SKM-1 treated with dmso at 0.1 percent for 144 hours (cell line): ENCODE measurements at regions not wholly inside any gene's neighbourhood (a gene's known extent, or its start where the extent isn't known, plus 50 kb on each side); places are given as distances from the start of the nearest gene placed in this dataset.
"Not testable (repeated sequence)": the region's sequence is repeated elsewhere in the genome, so short reads cannot be mapped to it uniquely, and the experiment has no call there.

Source experiments
- DNase-seq: peaks from one replicate; lab custom pipeline; 2025; ENCODE audit not compliant: unreplicated experiment; lab: John Stamatoyannopoulos, UW

DNA sequence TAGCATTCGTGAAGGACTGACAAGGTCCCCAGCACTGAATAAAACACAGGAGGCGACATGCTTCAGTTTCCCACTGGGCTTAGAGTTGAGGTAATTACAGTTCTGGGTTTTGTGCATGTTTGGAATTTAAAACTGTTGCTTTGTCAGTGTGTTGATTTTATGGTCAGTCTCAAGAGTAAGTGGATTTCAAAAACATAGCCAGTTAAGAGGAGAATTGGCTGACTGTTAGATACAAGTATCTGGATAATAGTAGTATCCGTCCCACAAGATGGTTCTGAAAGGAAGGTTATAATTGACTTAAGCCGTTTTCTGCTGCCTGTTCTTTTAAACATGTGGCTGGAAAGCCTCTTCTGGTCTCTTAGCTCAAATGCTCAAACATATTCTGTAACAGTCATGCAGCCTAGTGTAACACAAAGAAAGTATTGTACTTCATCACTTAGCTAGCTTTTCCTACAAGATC, 170.9 kb downstream of the POLR1F start:
- DNase-seq = no peak

DNA sequence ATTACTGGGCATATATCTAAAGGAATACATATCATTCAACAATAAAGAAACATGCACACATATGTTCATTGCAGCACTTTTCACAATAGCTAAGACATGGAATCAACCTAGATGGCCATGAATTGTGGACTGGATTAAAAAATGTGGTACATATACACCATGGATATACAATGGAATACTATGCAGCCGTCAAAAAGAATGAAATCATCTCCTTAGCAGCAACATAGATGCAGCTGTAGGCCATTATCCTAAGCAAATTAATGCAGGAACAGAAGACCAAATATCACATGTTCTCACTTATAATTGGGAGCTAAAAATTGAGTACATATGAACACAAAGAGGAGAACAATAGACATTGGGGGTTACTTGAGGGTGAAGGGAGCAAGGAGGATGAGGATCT, 175.6 kb downstream of the POLR1F start:
- DNase-seq = no peak

DNA sequence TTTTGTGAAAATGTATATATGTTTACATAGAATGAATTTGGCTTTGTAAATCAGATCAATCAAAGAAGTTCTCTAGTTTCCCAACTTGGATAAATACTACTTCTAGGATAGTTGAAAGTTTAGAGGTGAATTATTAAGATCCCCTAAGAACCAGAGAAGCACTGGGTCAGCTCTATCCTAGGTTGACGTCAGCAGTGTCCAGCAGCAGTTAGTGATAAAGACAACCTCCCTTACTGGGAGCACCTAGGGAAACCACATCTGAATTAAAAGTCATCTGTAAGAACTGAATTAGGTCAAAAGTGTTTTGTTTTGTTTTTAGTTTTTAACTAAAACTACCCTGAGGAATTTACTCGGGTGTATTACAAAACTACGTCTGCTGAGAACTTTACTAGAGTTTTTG, 178.0 kb downstream of the POLR1F start:
- no peak for DNase-seq

DNA sequence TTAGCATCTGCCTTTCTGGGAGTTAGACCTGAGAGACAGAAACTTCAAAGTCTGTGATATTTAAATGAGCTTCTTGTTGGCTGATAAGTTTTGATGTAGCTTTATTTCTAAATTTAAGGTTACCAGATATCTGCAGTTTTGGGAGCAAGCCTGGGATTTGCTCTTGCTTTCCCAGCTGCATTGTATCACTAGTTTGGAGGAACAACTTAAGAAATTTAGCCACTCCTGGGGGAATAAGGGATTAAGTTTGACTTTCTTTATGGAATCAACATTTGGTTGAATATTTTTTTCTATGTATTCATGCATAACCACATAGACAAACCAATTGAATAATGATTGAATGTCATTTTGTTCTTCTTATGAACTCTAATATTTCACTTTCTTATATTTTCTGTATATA, 178.6 kb downstream of the POLR1F start:
- no peak for DNase-seq

DNA sequence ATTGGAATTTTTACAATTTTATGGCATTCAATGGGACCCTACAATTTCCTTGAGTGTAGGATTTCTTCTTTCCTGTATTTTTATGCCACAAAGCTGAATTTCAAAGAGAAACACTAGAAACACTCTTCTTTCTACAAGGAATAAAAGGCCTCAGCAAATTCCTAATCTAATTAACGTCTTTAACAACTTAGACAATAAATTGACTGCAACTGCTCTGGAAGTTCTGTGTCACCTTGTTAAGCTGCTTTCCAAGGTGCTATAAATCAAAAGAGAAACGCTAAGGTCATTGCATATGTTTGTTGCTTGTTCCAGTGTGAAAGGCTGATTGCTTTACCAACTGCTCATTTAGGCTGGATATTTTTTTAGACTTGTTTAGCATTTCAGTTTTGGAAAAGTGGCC, 182.2 kb downstream of the POLR1F start:
- DNase-seq = no peak

DNA sequence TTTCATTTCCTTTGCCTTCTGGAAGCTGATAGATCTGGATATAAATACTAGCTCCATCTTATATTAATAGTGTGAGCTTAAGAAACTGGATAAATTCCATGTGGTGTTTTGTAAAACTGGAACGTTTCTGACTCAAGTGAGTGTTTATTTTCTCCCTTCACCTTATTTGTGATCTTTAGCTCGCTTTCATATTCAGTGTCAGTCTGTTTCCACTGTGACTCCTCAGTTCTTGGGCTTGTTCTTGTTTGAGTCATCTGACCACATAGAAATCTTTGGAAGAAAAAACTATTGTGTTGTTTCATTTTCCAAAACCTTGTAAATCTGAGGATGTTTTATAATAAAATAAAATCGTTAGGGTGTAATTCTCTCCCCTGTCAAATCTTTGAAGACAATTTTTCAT, 186.4 kb downstream of the POLR1F start:
- no peak for DNase-seq

DNA sequence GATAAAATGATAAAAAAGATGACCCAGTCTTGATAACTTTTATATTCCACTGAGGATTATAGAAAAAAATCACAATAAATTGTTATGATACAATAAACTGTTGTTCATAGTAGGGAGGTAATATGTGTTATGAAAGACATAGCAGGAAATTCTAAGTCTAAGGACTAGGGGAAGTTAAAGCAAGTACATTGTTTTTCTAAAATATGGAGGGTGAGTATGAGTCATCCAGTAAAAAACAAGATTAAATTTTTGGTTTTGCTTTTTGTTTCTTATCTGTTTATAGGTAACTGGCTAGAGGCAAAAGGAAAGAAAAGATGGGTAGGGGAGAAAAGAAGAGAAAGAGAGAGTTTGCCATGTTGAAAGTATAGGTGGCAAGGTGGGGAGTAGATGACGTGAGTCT, 188.4 kb downstream of the POLR1F start:
- no peak for DNase-seq

DNA sequence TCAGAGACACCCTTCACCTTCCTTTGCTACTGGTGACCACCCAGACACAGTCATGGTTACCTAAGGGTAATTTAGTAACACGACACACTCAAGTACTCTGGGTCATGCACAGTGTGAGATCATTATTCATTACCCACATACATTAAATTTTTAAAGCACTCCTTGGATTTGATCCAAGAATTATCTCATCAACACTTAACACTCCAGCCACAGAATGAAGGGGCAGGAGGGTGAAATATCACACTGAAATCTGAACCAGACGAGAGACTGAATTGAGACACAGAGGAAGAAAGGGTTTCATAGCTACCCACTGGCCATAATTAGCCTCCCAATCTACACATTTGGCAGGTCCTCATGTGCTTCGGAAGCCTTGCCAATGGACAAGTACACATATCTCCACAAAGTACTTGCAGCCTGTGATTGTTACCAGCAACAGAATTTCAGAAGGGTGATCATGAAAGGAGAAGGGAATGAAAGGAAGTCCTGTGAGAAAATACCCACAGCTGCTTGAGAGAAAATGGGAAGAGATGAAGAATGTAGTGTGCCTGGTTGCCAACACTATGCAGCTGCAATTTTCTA, 189.3 kb downstream of the POLR1F start:
- no peak for DNase-seq

DNA sequence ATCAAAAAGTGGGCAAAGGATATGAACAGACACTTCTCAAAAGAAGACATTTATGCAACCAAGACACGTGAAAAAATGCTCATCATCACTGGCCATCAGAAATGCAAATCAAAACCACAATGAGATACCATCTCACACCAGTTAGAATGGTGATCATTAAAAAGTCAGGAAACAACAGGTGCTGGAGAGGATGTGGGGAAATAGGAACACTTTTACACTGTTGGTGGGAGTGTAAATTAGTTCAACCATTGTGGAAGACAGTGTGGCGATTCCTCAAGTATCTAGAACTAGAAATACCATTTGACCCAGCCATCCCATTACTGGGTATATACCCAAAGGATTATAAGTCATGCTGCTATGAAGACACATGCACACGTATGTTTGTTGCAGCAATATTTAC, 191.3 kb downstream of the POLR1F start:
- not testable (repeated sequence) for DNase-seq

DNA sequence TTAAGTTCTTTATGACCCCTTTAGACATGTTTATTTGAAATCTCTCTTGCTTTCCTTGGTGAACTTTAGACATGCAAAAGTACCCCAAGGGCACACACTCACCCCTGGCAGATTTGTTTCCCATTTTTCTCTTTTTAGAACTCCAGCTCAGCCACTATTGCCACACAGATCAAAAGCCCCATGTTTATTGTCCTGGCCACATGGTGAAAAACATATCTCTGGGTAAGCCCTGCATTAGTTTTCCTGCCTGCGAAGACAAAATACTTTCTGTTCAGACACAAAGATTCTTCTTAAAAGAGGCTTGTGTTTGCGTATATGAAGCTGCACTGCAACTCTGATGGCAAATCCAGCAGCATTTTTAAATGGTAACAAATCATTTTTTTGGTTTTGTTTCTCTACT, 200.0 kb downstream of the POLR1F start:
- no peak for DNase-seq

DNA sequence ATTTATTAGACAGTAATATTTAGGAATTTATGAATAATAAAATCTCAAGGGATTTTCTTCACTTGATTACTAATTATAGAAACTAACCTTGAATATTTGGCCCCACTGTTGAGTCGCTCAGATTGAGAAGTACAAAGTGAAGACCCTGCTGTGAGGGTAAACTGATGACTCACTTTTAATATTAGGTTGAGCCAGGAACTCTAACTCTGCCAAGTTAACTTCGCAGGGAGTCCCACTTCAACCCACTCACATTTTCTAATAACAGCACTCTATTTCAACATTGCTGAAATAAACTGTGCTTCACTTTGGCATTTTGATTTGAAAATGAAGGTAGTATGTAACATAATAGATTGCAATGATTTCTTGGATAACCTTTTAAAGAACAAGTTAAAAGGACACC, 200.7 kb downstream of the POLR1F start:
- no peak for DNase-seq

DNA sequence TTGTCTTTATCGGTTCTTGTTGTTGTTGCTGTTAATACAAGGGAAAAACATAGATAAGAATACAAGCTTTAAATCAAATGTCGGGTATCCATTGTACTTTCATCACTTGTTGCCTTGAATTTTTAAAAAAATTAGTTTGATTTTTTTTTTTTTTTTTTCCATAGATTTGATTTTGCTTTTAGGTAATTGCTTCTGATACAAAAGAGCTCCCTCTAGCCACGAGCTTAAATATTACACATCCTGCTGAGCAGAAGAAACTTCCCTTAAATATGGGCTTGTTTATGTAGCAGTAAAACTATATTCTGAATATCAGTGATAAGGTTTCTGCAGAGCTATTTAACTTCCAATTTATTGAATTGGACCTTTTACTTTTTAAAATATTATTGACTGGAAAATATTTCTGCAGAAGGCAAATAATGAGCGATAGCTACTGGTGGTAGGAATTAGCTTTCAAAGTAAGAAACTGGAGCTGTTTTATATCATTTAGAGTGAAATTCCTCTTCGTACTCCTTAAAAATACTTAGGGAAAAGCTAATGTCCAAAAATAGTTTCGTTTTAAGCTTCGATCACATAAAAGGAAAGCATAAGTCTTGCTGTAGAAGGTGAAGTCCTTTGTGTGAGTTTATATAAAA, 216.9 kb downstream of the POLR1F start:
- peak; percentile 32 for DNase-seq

DNA sequence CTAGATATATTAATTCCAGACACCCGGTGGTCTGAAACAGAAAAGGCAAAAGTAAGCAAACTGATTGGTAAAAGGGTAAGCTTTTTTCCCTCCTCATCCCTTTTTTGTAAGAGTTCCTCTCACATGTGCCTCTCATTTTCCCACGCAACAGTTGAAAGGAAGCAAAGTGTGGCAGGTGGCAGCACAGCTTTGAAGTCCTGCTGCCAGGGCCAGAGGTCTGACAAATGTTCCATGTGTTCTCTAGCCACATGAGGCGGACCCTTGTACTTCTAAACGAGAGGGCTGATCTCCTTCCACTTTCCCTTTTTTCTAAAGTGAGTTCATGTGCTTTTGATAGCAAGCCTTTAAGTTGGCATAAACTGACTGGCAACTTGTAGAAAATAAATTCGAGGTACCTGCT, 217.5 kb downstream of the POLR1F start:
- no peak for DNase-seq

DNA sequence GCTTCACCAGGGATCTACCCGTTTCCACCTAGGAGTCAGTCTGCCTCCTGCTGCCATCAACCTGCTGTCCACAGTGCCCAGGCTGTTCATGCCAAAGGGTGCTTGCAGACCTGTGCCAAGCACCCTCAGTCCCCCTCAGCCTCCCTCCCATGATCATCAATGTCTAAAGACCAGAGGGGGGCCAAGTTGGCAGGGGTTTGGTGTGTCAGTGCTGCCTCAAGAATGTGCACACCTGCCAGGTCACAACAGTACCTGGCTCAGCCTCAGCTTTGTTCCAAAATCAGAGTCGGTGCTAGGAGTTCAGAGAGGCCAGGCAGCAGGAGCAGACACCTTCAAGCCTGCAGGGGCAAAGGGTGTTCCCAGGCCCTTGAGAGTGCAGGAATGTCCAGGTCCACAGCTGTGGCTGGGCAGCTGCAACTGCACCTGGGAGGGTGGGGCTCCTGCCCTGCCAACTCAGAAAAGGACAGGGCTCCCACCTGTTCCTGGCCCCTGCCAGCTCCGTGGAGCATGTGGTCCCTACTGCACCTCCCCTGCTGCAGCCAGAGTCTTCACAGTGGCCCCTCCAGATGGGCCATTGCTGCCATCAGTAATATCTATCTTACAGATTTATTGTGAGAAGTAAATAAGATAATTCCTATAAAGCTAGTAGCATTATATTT, 219.5 kb downstream of the POLR1F start:
- DNase-seq = no peak

DNA sequence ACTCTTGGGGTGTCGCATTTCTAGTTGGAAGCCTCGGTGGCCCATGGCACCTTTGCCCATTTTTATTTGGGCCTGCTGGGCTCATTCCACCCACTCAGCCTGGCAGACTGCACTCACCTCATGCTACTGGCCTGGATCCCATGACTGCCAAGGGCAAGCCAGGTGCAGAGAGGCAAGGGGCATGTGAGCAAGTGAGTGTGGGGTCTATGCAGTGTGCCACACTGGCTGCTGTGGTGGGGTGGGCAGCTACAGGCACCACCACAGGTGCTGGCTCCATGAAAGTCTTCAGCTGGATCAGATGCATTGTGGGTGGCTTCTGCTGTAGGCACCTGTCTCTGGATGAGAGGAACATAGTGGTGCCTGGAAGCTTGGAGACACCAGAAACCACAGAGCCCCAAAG, 220.8 kb downstream of the POLR1F start:
- DNase-seq = no peak

DNA sequence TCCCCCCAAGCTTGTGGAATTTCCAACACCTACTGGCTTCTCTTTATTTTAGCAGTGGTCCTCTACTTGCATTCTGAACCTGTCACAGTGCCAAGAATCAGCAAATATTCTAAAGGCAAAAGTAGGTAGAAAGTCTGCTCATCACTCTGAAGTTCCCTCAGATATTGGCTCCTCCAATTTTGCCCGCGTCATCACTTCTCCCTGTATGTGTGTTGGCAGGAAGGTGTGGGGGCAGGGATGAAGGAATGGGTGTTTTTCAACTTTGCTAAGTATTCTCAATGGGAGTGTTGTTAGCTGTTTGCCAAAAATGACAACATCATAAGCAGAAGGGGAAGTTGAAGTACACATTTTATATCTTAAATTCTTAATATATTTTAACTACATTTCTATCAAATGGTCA, 226.2 kb downstream of the POLR1F start:
- DNase-seq = no peak

DNA sequence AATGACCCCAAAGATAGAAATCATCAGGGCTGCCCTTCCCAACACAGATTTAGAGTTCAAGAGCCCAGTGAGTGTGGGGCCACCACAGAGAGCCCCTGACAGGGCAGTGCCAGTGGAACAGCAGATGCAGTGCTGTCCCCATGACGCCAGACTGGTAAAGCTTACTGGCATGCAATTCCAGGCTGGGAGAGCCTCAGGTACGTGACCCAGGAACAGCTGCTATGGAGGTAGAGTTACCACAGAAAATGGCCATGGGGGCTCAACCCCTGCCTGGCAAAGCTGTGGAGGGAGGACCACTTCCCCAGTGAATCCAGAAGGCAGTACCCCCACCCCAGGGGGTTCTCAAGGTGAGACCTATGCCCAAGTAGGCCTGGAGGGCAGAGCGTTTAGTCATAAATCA, 228.5 kb downstream of the POLR1F start:
- DNase-seq = no peak

DNA sequence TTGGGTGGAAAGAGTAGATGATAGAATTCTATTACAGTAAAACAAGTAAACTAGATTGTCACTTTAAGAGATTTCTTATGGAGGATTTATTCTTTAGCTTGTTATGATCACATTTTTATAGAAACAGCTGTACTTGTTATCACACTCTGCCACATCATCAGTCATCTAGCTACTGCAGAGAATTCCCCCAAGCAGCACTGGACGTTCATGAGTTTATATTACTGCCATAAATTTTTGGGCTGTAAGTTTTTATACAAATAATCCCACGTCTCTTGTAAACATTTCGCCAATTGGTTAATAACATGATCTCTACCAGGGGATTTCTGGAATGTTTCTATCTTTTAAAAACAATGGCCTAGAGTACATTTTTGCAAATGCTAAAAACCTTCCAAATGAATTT, 238.8 kb downstream of the POLR1F start:
- no peak for DNase-seq

DNA sequence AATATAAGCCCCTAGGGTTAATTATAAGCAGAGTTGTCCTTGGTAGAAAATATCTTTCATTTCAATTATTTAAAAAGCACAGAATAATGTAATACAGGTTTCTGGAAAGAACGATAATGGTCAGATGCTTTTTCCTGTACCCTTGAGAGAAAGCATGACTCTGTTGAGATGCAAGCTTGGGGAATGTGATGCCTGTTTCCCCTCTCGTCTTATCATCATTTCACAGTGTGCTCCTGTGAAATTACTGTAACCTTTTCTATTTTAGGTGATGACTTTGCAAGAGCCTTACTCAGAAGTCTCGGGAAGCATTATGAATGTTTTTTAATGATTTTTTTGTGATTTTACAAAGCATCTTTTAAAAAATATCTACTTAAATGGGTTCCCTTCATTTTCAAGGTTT, 243.0 kb downstream of the POLR1F start:
- DNase-seq = no peak

DNA sequence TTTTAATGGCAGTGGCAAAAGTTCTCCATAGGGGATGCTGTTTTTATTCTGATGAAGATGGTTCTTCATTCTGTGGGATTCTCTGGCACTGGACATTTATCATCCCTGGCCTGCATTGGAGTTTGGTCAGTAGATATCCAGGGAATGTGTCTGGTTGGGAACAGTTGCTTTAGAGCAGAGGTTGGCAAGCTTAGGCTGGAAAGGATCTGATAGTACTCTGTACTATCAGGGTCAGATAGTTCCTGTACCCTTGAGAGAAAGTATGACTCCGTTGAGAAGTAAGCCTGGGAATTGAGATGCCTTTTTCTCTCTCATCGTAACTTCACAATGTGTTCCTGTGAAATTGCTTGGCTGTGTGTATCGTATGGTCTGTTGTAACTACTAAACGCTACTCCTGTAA, 244.1 kb downstream of the POLR1F start:
- no peak for DNase-seq

DNA sequence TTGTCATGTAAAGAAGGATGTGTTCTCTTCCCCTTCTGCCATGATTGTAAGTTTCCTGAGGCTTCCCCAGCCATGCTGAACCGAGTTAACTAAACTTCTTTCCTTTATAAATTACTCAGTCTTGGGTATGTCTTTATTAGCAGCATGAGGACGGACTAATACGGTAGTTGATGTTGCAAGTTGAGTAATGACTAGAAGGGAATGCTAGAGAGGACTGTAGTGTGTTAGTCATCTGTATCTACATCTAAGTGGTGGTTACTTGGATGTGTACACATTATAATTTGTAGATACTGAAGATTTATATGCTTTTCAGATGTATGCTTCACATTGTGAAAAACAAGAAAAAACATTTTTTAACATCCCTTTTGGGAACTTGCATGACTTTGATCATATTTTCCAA, 244.6 kb downstream of the POLR1F start:
- no peak for DNase-seq

DNA sequence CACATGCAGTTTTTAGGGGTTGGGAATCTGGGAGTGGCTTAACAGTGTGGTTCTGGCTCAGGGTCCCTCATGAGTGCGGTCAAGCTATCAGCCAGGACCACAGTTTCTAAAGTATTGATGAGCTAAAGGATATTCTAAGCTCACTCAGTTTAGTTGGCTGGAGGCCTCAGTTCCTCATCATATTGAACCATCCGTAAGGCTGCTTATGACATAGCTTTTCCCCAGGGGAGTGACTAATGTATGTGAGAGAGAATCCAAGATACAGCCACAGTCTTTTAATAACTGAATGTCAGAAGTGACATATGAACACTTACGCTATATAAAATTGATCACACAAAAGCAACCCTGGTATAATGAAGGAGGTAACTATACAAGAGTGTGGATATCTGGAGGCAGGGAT, 245.3 kb downstream of the POLR1F start:
- no peak for DNase-seq

DNA sequence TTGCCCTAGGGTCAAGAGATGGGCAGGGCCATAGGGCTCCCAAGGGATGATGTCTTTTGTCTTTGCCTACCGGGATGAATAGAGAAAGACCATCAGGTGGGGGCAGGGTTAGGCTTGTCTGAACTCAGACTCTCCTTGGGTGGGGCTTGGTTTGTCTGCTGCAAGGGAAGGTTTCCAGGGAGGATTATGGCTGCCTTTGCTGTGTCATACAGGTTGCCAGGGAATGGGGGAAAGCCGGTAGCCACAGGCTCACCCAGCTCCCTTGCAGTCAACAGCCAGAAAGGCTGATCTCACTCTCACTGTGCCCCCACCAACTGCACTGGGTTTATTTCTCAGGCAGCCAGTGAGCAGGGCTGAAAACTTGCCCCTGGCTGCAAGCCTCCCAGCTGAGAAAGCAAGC, 253.2 kb downstream of the POLR1F start:
- no peak for DNase-seq
